CD4-positive, alpha-beta T cell treated with Interferon alpha-2 for 1 hour (primary cell): ENCODE measurements at regions not wholly inside any gene's neighbourhood (a gene's known extent, or its start where the extent isn't known, plus 50 kb on each side); places are given as distances from the start of the nearest gene placed in this dataset.

Experiments
- DNase-seq, 2 donors: peaks; one replicate each; pipeline ENCODE4 v3.0.0-alpha.2; 2020 to 2022

- no peak for DNase-seq
Observed at GRCh38 chr1:235025422-235025984, 103.1 kb downstream of the TOMM20 start.

- DNase-seq = no peak
Observed at GRCh38 chr1:235024711-235025421, 103.8 kb downstream of the TOMM20 start.

DNA sequence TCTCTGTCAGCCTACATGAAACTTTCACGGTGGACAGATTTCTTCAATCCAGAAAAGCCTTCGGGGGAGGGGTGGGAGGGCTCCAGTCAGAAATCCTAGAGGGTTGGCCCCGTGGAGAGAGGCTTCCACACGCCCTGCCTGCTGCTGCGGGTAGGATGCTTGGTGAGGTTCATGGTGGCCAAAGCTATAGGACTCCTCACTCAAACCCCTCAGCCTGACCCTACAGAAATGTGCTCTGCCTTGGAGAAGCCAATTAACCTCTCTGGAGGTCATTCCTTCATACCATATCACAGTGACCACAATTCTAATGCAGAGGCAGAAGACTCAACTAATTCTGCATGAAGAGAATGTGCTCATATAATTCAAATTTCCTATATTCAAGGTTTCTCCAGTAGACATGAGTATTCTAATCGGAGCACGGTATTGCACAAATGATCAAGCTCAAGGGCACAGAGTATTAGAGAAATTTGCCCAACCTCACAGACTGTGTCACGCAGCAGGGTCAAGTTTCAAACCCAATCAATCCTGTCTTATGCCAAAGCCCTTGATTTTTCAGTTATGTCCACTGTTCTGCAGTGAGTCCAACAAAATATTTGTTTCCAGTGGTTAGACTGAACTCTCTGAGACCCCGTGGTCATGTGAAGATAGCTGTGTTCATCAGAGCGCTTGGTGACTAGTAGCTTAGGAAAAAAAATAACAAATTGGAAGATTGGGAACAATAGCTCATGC is 104.8 kb downstream of the TOMM20 start:
- no peak for DNase-seq

DNA sequence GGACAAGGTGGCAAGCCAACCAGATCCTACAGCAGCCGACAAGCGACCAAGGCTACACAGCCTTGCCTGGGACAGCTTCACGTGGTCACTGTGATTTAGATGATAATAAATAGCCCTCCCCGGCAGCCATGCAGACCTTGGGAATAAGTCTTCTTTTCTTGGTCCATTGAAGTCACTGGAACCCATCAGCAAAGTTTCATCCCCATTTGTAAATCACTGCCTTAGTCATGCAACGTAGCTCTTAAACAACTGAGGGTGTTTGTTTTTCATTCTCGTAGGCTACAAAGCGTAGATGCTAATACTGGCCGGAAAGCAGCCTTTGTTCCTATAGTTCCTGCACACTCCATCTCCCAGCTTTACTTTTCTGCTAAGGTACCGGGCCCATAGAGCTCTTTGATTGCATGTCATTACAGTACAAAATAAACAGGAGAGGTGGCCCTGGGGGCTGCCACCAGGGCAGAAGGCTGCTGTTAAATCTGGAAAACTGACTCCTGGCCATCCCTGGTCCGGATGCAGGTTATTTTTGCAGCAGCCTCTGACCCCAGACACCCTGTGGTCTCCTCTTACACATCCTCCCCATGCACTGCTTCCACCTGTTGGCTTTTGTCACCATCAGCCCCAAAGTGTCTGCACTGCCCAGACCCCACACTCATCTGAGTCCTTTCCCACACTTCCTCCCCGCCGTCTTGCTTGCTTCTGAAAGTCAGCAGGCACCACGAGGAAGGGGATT is 105.5 kb downstream of the TOMM20 start:
- no peak for DNase-seq

DNA sequence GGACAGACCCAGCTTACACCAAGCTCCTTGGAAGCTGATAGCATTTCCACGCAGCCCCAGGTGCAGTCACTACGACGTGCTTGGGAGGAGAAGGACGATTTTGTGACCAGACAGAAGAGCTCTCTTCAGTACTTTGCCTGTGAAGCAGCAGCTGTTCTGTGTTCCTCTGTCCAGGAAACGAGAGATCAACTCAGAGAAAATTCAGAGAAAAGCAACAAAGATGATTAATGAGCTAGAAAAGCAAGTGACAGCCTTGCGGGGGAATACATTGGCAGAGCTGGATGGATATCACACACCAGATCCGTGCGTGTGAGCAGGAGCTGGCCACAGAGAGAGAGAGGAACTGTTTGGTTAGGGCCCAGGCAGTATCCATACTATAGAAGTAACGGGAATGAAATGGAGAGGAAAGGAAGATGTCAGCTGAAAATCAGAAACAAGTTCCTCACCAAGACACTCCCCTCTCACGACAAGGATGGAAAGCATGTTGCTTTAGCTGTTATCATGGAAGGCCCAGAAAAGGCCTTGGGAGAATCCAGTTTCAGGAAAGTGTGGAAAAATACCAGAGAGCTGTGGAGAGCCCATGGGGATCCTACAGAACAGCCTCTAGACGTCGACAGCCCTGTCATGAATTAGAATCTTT is 106.2 kb downstream of the TOMM20 start:
- DNase-seq = no peak

GRCh38 chr1:235021815-235022214 is 106.8 kb downstream of the TOMM20 start:
- no peak for DNase-seq

GRCh38 chr1:235021321-235021720 is 107.3 kb downstream of the TOMM20 start:
- DNase-seq = no peak

GRCh38 chr1:235019961-235020360 is 108.7 kb downstream of the TOMM20 start:
- no peak for DNase-seq

GRCh38 chr1:235019471-235019870 is 109.2 kb downstream of the TOMM20 start:
- no peak for DNase-seq

DNA sequence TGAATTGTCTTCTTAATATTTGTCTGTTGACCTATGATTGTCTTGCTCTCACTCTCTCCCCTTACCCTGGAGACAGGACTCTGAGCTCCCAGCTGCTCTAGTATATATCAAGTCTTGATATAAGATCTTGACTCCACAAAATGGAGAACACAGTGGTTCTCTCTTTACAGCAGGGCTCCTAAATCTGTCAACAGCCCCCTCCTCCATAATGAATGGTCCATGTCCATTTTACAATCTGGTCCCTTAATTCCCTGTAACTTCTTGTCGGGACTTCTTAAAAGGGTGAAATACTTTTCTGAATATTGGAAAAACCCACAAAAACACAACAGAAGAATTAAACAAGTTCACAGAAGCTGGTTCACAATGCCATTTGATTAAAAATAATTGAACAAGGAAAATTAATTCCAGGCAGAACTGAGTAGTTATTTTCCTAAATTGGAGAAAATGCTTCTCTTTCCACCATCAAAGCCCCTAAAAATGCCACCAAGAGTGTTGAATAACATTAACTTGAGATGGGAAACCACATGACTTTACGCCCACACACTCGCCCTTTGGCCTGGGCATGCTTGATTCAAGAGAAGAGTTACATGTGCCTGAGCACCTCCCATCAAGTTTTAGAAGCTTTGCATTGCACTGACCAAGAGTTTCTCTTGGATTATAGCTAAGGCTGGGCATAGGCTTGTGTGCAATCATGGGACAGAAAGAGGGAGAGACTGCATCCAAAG is 109.8 kb downstream of the TOMM20 start:
- DNase-seq = no peak

GRCh38 chr1:235018161-235018560 is 110.5 kb downstream of the TOMM20 start:
- no peak for DNase-seq

GRCh38 chr1:235017719-235018118 is 110.9 kb downstream of the TOMM20 start:
- no peak for DNase-seq

- DNase-seq = no peak
Observed at GRCh38 chr1:235017191-235017590, 111.4 kb downstream of the TOMM20 start.

DNA sequence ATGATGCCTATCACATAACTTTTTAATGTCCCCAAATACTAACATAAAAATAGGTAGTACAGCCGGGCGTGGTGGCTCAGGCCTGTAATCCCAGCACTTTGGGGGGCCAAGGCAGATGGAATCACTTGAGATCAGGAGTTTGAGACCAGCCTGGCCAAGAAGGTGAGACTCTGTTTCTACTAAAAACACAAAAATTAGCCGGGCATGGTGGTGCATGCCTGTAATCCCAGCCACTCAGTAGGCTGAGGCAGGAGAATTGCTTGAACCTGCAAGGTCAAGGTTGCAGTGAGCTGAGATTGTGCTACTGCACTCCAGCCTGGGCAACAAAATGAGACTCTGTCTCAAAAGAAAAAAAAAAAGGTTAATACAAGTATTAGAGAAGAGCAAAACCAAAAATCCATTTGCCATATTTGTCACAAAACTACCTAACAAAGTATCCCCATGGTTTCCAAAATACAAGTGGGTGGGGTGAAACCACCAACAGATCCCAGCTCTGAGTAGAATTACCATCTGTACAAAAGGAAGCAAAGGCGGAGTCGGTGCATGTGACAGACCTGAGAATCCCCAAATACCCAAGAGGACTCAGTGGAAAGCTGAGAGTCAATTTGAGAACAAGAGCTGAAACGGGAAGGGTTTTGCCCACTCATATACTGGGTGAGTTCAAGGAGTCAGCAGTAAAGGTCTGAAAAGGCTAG is 113.2 kb downstream of the TOMM20 start:
- peak; percentile 27 to 54 for DNase-seq

- no peak for DNase-seq
Observed at GRCh38 chr1:235014756-235015155, 113.9 kb downstream of the TOMM20 start.

DNA sequence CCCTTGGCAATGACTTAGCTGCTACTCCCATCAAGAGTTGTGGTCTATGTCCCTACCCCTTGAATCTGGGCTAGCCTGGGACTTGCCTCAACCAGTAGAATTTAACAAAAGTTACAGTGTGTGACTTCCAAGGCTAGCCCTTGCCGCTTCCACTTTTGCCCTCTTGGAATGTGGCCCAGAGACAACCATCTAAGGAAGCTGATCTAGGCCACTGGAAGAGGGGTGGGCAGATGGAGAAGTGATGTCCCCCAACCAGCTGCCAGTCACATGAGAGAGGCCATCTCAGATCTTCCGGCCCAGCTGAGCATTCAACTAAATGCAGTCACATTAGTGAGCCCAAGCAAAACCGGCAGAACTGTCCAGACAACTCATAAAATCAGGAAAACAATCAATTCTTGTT is 115.1 kb downstream of the TOMM20 start:
- no peak for DNase-seq

- no peak for DNase-seq
Observed at GRCh38 chr1:235012436-235013210, 116.0 kb downstream of the TOMM20 start.

GRCh38 chr1:235011599-235012435 is 116.8 kb downstream of the TOMM20 start:
- DNase-seq = peak; percentile 97 to 98

GRCh38 chr1:235011064-235011598 is 117.5 kb downstream of the TOMM20 start:
- DNase-seq = peak; percentile 73 to 78
